A673 (cell line): ENCODE measurements at regions not wholly inside any gene's neighbourhood (a gene's known extent, or its start where the extent isn't known, plus 50 kb on each side); places are given as distances from the start of the nearest gene placed in this dataset.

Source experiments
- BruUV-seq: library from RNA; stranded (reverse); fragments of 400-500 nt; replicated peaks from 2 replicates; lab custom pipeline; 2021; lab: Mats Ljungman, UMichigan
- CTCF ChIA-PET: fragments of 300-600 bp; sonication (Branson Sonifier 250); formaldehyde crosslinking; loops from one replicate; lab custom pipeline; 2022; ENCODE audit warnings: antibody characterized with exemption; lab: Charles Lee
- POLR2A ChIA-PET: fragments of 300-600 bp; sonication (Branson Sonifier 250); formaldehyde crosslinking; loops from one replicate; lab custom pipeline; 2022; ENCODE audit warnings: antibody characterized with exemption; ENCODE audit not compliant: low non-redundant PET; lab: Charles Lee
- DNase-seq: peaks from one replicate; pipeline ENCODE4 v3.0.0-alpha.2; 2015; ENCODE audit warnings: low spot score
- H3K27ac ChIP-seq: fragments of 200-600 bp; sonication (generic); 2 replicates; pipeline ENCODE4 v1.5.1; 2016; ENCODE audit warnings: mixed run types, low read depth, mild to moderate bottlenecking, mixed read lengths, antibody characterized with exemption, low read length; ENCODE audit not compliant: poor library complexity, severe bottlenecking
- H3K27me3 ChIP-seq: fragments of 200-600 bp; sonication (generic); replicated peaks from 2 replicates; pipeline ENCODE4 v1.6.1; 2017; ENCODE audit warnings: mixed run types, low read depth, mild to moderate bottlenecking, mixed read lengths, antibody characterized with exemption, low read length; ENCODE audit not compliant: insufficient read depth, poor library complexity
- H3K36me3 ChIP-seq: fragments of 200-600 bp; sonication (generic); 2 replicates; pipeline ENCODE4 v1.6.1; 2016; ENCODE audit warnings: mixed run types, mild to moderate bottlenecking, mixed read lengths, antibody characterized with exemption, low read length; ENCODE audit not compliant: insufficient read depth, poor library complexity, severe bottlenecking
- H3K4me1 ChIP-seq: fragments of 200-600 bp; sonication (generic); 2 replicates; pipeline ENCODE4 v1.6.1; 2017; ENCODE audit warnings: mixed run types, mild to moderate bottlenecking, mixed read lengths, antibody characterized with exemption, low read length; ENCODE audit not compliant: insufficient read depth, poor library complexity, severe bottlenecking
- H3K4me3 ChIP-seq: fragments of 200-600 bp; sonication (generic); 2 replicates; pipeline ENCODE4 v1.5.1; 2016; ENCODE audit warnings: low read depth, mixed run types, mild to moderate bottlenecking, mixed read lengths, low read length; ENCODE audit not compliant: poor library complexity, severe bottlenecking
- H3K9me3 ChIP-seq: fragments of 200-600 bp; sonication (generic); 2 replicates; pipeline ENCODE4 v1.6.1; 2016; ENCODE audit warnings: mixed run types, low read depth, mild to moderate bottlenecking, mixed read lengths, antibody characterized with exemption, low read length; ENCODE audit not compliant: poor library complexity, severe bottlenecking
- EZH2 ChIP-seq: fragments of 200-600 bp; sonication (generic); IDR thresholded peaks from 2 replicates; pipeline ENCODE4 v1.6.1; 2017; ENCODE audit warnings: borderline replicate concordance, low read depth, mild to moderate bottlenecking, mixed read lengths, antibody characterized with exemption, low read length; ENCODE audit not compliant: poor library complexity, severe bottlenecking
- intact Hi-C: fragments of 100-400 bp; cut with micrococcal nuclease; formaldehyde crosslinking; loops from one replicate; pipeline ENCODE4 v1.10.0; 2022; ENCODE audit not compliant: unreplicated experiment
- TF ChIP-seq, protein P1 (sequence below): fragments of 300-800, 200-600 bp; sonication (generic); conservative IDR thresholded peaks from 2 replicates; pipeline ENCODE4 v1.5.1; 2017; ENCODE audit warnings: low read depth, mild to moderate bottlenecking, antibody characterized with exemption, low read length, moderate library complexity, mixed read lengths

DNA sequence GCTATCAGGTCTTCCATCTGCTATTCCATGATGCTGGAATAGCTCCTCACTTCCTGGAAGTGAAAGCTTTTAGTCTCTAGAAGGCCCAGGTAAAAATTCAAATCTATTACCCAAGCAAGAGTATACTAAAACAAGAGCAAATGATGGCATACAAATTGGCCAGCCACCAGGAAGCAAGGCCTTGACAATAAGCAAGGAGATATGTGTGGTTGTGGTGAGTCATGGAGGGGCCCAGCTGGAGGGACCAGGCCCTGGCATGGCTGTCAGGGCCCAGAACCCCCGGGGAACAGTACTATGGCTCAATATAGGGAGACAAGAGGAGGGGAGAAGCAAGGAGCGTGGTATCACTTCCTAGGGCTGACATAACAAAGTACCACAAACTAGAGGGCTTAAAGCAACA, 358.7 kb downstream of the RRAGC start:
- intact Hi-C loops: no loop called here
- Histone ChIP-seq H3K27ac (no peak overlapping the region), H3K36me3 (no peaks in the 10 kb centered on the region), H3K27me3 (no peaks in the 10 kb centered on the region), H3K4me3 (no peak overlapping the region), H3K4me1 (peaks cover 28% of the 10 kb centered on the region), H3K9me3 (no peaks in the 10 kb centered on the region)
- BruUV-seq: no TSS peak
- no peak for DNase-seq
- no peak for TF ChIP-seq EZH2
- TF ChIP-seq, protein P1, sequence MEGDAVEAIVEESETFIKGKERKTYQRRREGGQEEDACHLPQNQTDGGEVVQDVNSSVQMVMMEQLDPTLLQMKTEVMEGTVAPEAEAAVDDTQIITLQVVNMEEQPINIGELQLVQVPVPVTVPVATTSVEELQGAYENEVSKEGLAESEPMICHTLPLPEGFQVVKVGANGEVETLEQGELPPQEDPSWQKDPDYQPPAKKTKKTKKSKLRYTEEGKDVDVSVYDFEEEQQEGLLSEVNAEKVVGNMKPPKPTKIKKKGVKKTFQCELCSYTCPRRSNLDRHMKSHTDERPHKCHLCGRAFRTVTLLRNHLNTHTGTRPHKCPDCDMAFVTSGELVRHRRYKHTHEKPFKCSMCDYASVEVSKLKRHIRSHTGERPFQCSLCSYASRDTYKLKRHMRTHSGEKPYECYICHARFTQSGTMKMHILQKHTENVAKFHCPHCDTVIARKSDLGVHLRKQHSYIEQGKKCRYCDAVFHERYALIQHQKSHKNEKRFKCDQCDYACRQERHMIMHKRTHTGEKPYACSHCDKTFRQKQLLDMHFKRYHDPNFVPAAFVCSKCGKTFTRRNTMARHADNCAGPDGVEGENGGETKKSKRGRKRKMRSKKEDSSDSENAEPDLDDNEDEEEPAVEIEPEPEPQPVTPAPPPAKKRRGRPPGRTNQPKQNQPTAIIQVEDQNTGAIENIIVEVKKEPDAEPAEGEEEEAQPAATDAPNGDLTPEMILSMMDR: no peak
- POLR2A ChIA-PET: no interaction called here
- CTCF ChIA-PET: no interaction called here

DNA sequence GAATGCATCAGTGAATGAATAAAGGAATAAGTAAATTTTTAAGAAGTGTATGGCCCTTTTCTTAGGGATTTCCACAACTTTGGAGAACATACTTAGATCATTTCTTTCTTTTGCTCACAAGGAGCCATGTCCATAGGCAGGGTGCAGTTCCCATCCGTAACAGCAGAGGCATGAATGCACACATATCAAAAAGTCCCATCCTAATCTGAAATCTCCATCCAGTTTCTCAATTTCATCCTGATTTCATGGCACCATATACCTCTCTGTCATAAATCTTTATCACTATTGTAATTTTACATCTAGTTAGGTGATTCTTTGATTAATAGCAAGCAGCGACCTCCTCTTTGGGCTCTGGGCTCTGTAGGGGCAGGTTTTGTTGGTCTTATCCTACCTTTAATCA, 359.2 kb downstream of the RRAGC start:
- peaks cover 26% of the 10 kb centered on the region for H3K4me1 ChIP-seq
- H3K27ac ChIP-seq: no peak overlapping the region
- no peak overlapping the region for H3K4me3 ChIP-seq
- H3K36me3 ChIP-seq: no peaks in the 10 kb centered on the region
- H3K9me3 ChIP-seq: no peaks in the 10 kb centered on the region
- ChIA-PET CTCF (no interaction called here), POLR2A (no interaction called here)
- intact Hi-C loops: no loop called here
- H3K27me3 ChIP-seq: no peaks in the 10 kb centered on the region
- DNase-seq: peak; percentile 51
- no TSS peak for BruUV-seq
- TF ChIP-seq, protein P1: peak; percentile 67
- TF ChIP-seq EZH2: no peak

DNA sequence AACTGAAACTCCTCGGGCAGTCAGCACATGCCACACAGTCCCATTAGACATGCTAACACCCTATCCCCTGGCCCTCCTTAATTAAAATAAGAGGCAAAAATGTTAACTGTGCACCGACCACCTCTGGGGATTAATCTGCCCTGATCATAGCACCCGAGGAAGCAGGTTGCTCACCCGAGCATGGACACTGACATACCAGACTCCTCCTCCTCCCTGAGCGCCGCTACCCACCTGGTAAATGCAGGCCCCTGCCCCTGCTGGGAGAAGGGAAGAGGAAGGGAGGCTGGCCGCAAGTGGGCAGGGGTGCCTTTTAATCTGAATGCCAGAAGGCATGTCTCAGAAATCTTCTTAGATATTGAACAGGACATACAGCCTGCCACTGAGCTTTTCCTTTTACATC, 360.9 kb downstream of the RRAGC start:
- TF ChIP-seq, protein P1: no peak
- TF ChIP-seq EZH2: no peak
- DNase-seq: no peak
- Histone ChIP-seq H3K9me3 (no peaks in the 10 kb centered on the region), H3K27ac (no peak overlapping the region), H3K27me3 (no peaks in the 10 kb centered on the region), H3K36me3 (no peaks in the 10 kb centered on the region), H3K4me1 (peaks cover 26% of the 10 kb centered on the region), H3K4me3 (no peak overlapping the region)
- ChIA-PET POLR2A (interaction anchor here (0.6 to 0.7 kb wide), 2 partner anchors 30 to 453 kb away, joined by 3 read pairs; no protein-coding TSS in a partner anchor), CTCF (interaction anchor here (0.7 kb wide), 1 partner anchor 12 kb away, joined by 3 read pairs; no protein-coding TSS in a partner anchor)
- intact Hi-C loops: no loop called here
- BruUV-seq: no TSS peak
